Stimulated activated CD8-positive, alpha-beta memory T cell treated with anti-CD3 and anti-CD28 coated beads, Interleukin-7, amount 100 ng/mL, for 1 hour (primary cell): ENCODE measurements at regions not wholly inside any gene's neighbourhood (a gene's known extent, or its start where the extent isn't known, plus 50 kb on each side); places are given as distances from the start of the nearest gene placed in this dataset.

ENCODE experiments used
- DNase-seq, 2 donors: peaks; one replicate each; pipeline ENCODE4 v3.0.0-alpha.2; 2020; ENCODE audit warnings: low read depth in 2 of 2

- DNase-seq: no peak
These were observed 140.1 kb downstream of the RBFOX3 start for GRCh38 chr17:79470754-79471153.

GRCh38 chr17:79469646-79470045 lies 141.2 kb downstream of the RBFOX3 start:
- DNase-seq: no peak

- no peak for DNase-seq
These were observed 142.5 kb downstream of the RBFOX3 start for GRCh38 chr17:79468183-79468944.

- no peak for DNase-seq
These were observed 144.1 kb downstream of the RBFOX3 start for GRCh38 chr17:79466562-79467350.

- no peak for DNase-seq
These were observed 145.2 kb downstream of the RBFOX3 start for GRCh38 chr17:79465681-79466025.

- no peak for DNase-seq
These were observed 145.7 kb downstream of the RBFOX3 start for GRCh38 chr17:79465011-79465680.

- no peak for DNase-seq
These were observed 146.4 kb downstream of the RBFOX3 start for GRCh38 chr17:79464318-79465010.

DNA sequence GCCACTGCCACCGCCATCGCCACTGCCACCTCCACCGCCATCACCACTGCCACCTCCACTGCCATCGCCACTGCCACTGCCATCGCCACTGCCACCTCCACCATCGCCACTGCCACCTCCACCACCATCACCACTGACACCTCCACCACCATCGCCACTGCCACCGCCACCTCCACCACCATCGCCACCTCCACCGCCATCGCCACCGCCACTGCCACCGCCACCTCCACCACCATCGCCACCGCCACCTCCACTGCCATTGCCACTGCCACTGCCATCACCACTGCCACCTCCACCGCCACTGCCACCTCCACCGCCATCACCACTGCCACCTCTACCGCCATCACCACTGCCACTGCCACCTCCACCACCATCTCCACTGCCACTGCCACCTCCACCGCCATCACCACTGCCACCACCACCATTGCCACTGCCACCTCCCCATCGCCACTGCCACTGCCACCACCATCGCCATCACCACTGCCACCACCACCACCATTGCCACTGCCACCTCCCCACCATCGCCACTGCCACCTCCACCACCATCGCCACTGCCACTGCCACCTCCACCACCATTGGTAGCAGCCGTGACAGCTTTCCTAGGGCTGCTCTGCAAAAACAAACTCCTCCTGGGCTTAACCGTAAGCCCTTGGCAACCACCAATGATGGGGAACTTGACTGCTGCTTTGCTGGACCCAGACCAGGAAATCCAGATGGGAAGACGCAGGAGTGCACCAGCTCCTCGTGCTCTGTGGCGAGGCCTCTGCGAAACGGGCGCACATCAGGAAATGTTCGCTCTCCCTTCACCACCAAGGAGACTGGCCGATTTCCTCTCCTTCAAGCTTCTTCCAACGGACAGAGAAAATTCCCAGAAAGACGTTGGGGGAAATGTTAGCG lies 147.2 kb downstream of the RBFOX3 start:
- DNase-seq: no peak

DNA sequence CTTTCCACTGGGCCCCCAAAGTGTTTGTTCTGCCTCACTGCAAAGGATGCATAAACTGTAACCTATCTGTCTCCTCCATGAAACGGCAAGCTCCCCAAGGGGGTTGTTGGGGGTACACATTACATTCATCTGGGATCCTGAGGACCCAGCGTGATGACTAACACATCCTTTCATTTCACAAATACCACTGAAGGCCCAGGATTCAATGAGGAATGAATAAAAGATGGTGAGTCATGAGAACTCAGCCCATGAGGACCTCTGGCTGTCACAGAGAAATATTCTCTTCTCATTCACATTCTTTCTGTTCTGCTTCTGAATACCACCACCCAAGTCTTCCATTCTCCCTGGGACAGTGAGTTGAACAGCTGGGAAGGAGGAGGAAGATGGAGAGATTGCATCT lies 149.8 kb downstream of the RBFOX3 start:
- no peak for DNase-seq

DNA sequence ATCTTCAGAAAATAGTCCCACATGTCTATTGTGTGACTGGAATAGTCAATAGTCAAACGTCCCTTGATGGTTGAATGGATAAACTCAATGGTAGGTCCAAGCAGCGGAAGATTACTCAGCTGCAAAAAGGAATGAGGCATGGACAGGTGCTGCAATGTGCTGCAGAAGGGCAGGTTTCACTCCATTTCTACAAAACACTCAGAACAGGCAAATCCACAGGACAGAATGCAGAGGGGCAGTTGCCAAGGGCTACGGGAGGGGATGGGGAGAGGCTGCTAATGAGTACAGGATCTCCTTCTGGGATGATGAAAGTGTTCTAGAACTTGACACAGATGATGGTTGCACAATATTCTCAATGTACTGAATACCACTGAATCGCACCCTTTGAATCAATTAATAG lies 151.0 kb downstream of the RBFOX3 start:
- DNase-seq: no peak

- no peak for DNase-seq
These were observed 151.7 kb downstream of the RBFOX3 start for GRCh38 chr17:79459003-79459655.

- DNase-seq: no peak
These were observed 152.5 kb downstream of the RBFOX3 start for GRCh38 chr17:79458356-79458755.

DNA sequence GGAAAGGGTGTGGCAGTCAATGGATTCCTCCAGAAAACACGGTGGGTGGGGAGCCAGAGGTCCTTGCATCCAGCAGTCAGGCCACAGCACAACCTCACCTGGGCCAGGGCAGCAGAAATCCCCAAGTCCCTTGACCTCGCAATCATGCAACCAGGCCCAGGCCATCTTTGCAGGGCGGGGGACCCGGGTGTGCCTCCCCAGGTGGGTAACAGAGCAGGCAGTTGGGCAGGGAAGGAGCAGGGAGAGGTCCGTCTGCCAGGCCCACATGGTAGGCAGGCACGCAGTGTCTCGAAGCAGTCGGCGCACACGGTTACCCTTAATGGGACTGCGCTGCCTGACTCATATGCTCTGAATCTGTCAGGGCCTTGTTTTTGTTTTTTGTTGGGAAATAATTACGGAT lies 153.0 kb downstream of the RBFOX3 start:
- DNase-seq: no peak

DNA sequence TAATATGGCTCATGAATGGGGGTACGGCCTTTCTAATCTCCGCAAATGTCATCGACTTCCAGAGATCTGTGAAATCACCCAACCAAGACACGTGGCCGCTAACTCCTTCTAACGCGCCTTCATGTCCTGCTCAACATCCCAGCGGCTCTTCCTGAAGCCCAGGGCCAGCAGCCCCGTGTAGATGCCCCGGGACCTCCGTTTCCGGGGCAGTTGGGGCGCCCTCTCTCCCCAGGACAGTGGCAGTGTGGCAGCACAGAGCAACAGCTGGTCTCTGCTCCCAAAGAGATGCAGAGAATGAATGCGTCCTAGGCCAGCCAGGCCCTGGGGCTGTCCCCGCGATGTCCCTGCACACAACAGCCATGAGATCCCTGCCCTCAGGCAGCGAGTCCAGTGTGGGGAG lies 153.5 kb downstream of the RBFOX3 start:
- DNase-seq: no peak

GRCh38 chr17:79455636-79456035 lies 155.2 kb downstream of the RBFOX3 start:
- DNase-seq: no peak

DNA sequence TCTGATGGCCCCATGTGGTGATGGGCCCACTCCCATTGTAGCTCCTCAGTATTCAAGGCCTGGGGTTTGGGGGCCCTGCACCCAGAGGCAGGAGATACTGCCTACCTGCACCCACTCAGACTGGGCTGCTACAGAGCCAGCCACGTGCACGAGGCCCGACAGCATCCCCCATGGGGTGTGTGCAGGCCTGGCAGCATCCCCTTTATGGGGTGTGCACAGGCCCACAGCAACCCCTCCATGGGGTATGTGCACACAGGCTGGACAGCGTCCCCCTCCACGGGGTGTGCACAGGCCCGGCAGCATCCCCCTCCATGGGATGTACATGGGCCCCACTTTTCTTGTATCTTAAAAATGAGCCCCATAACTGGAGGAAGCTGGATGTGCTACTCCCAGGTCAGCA lies 156.0 kb downstream of the RBFOX3 start:
- DNase-seq: no peak

DNA sequence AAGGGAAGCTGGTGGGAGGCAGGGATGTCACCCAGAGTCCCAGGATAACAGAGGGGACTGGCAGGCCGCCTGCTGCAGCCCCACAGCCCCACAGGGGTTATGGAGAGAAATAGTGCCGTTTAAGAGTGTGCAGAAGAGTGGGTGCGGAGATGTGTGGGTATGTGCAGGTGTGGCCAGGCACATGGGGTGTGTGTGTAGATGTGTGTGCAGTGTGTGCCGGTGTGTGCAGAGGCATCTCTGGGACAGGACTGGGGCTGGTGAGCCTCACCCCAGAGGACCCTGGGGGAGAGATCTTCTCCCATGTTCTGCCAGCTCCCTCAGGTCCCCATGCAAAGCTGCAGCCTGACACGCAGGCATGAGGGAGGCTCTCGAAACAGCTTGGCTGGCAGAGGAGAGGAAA lies 157.4 kb downstream of the RBFOX3 start:
- no peak for DNase-seq

GRCh38 chr17:79452706-79453105 lies 158.1 kb downstream of the RBFOX3 start:
- DNase-seq: no peak

- DNase-seq: no peak
These were observed 159.7 kb downstream of the RBFOX3 start for GRCh38 chr17:79451167-79451566.

DNA sequence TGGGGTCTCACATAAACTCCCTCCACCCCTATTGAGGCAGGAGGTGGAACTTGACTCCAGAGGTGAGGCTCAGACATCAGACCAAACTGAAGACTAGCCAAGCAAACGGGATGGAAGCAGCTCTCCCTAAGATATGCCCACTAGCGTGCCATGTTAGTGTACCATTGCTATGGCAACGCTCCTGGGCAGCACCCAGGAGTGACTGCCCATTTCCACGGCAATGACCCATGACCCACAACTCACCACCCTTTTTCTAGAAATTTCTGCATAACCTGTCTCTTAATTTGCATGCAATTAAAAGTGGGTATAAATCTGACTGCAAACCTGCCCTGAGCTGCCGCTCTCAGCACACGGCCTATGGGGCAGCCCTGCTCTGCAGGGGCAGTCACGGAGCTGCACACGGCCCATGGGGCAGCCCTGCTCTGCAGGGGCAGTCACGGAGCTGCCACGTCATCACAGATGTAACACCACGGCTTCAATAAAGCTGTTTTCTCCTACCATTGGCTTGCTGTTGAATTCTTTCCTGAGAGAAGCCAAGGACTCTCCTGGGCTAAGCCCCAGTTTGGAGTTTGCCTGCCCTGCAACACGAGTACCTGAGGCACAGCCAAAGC lies 164.3 kb downstream of the RBFOX3 start:
- DNase-seq: no peak
